ENCODE measurements at regions not wholly inside any gene's neighbourhood (a gene's known extent, or its start where the extent isn't known, plus 50 kb on each side); places are given as distances from the start of the nearest gene placed in this dataset.

DNA sequence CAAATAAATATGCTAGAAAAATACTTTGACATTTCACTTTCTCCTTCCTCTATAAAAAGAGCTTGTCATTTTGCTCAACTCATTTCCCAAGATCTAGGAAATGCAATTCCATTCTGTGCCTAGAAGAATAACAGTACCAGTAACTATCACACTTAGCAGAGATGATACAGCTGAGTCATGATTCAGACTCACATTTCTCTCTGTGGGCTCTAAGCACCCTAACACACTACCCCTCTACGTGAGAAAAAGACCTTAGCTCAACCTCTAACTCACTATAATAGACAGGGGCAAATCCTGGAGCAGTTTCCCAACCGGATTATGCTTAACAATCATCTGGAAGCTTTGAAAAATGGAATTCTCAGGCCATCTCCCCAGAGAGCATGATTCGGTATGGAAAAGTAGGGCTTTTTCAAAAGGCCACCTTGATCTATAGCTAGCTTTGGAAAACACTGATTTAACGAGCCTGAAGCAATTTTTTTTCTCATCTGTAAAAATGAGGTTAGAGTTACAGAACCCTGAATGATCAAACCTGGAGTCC, 1312.3 kb upstream of the PIK3C3 start:
- TF ChIP-seq Cebpa-rat (IDR thresholded peaks at IDR 0.05), result no peak
- Histone ChIP-seq H3K4me1 (no peaks in the 10 kb centered on the region), H3K27me3 (no peaks in the 10 kb centered on the region)

DNA sequence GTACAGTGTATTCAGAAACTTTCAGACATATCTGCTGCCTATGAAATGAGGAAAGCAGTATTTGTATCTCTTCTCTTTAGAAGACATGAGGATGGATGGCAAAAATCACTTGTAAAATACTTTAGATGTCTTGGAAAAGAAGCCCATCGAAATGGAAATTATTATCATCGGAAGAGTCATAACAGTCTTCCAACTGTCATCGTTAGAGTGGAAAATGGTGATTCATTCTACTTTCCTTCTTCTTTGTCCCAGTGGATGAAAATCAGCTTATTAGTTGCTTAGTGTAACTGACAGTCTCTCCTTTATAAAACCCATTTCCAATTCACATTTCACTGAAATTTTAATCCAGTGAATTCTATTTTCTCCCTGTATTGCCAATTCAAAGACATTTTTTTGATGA, 1323.7 kb upstream of the PIK3C3 start:
- Histone ChIP-seq H3K36me3 (no peaks in the 10 kb centered on the region), H3K4me2 (no peak overlapping the region), H3K27me3 (no peaks in the 10 kb centered on the region), H3K9ac (no peak overlapping the region), H3K27ac (no peak overlapping the region), H3K9me3 (peaks cover 7% of the 10 kb centered on the region), H3K4me3 (no peak overlapping the region), H4K20me1 (no peaks in the 10 kb centered on the region), H3K4me1 (no peaks in the 10 kb centered on the region)
- no peak for TF ChIP-seq Cebpa-rat (IDR thresholded peaks at IDR 0.05)

More for the DNA sequence above, 1312.3 kb upstream of the PIK3C3 start:
- H3K9me3 ChIP-seq, result no peaks in the 10 kb centered on the region
- H3K9ac ChIP-seq, result no peak overlapping the region
- no peaks in the 10 kb centered on the region for H4K20me1 ChIP-seq
- no peak overlapping the region for H3K27ac ChIP-seq
- H3K36me3 ChIP-seq, result no peaks in the 10 kb centered on the region
- no peak overlapping the region for H3K4me3 ChIP-seq
- H3K4me2 ChIP-seq, result no peak overlapping the region

GRCh38 chr18:40630496-40630895, 1324.5 kb upstream of the PIK3C3 start:
- TF ChIP-seq Cebpa-rat (IDR thresholded peaks at IDR 0.05), result no peak
- no peak overlapping the region for H3K27ac ChIP-seq
- H3K9me3 ChIP-seq, result peaks cover 7% of the 10 kb centered on the region
- no peaks in the 10 kb centered on the region for H3K27me3 ChIP-seq
- H3K4me3 ChIP-seq, result no peak overlapping the region
- H3K36me3 ChIP-seq, result no peaks in the 10 kb centered on the region
- H3K9ac ChIP-seq, result no peak overlapping the region
- no peak overlapping the region for H3K4me2 ChIP-seq
- H3K4me1 ChIP-seq, result peaks cover 6% of the 10 kb centered on the region
- no peaks in the 10 kb centered on the region for H4K20me1 ChIP-seq

GRCh38 chr18:40624959-40625358, 1330.1 kb upstream of the PIK3C3 start:
- no peak for TF ChIP-seq Cebpa-rat (IDR thresholded peaks at IDR 0.05)
- H3K27me3 ChIP-seq, result no peaks in the 10 kb centered on the region
- no peaks in the 10 kb centered on the region for H3K9me3 ChIP-seq
- H3K4me2 ChIP-seq, result peak overlapping the region; percentile 56
- no peak overlapping the region for H3K4me3 ChIP-seq
- no peak overlapping the region for H3K27ac ChIP-seq
- no peaks in the 10 kb centered on the region for H3K36me3 ChIP-seq
- H3K4me1 ChIP-seq, result peaks cover 16% of the 10 kb centered on the region
- H4K20me1 ChIP-seq, result no peaks in the 10 kb centered on the region
- no peak overlapping the region for H3K9ac ChIP-seq

DNA sequence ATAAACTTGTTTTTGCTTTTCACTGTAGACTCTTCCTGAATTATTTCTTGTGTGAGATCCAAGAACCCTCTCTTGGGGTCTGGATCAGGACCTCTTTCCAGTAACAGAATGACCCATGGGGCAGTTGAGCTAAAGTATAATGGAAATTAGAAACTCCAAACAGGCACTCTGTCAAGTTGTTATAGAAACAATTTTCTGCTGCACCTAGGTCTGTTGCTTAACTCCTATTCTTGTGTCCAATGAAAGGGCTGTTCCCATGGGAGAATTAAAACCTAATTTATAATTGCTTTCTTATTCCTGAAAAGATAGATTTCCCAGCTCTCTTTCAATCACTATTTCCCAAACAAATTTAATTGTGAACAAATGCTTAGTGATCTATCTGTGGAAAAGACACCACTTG, 1341.3 kb upstream of the PIK3C3 start:
- Histone ChIP-seq H4K20me1 (no peaks in the 10 kb centered on the region), H3K27ac (no peak overlapping the region), H3K9ac (no peak overlapping the region), H3K4me3 (no peak overlapping the region), H3K4me2 (no peak overlapping the region), H3K36me3 (no peaks in the 10 kb centered on the region), H3K27me3 (no peaks in the 10 kb centered on the region), H3K9me3 (no peaks in the 10 kb centered on the region), H3K4me1 (no peaks in the 10 kb centered on the region)
- TF ChIP-seq Cebpa-rat (IDR thresholded peaks at IDR 0.05), result no peak

GRCh38 chr18:40612356-40612755, 1342.7 kb upstream of the PIK3C3 start:
- H3K9me3 ChIP-seq, result no peaks in the 10 kb centered on the region
- TF ChIP-seq Cebpa-rat (IDR thresholded peaks at IDR 0.05), result no peak
- no peaks in the 10 kb centered on the region for H4K20me1 ChIP-seq
- no peaks in the 10 kb centered on the region for H3K4me1 ChIP-seq
- H3K27me3 ChIP-seq, result no peaks in the 10 kb centered on the region
- H3K9ac ChIP-seq, result no peak overlapping the region
- H3K36me3 ChIP-seq, result no peaks in the 10 kb centered on the region
- H3K4me2 ChIP-seq, result no peak overlapping the region
- no peak overlapping the region for H3K4me3 ChIP-seq
- no peak overlapping the region for H3K27ac ChIP-seq

DNA sequence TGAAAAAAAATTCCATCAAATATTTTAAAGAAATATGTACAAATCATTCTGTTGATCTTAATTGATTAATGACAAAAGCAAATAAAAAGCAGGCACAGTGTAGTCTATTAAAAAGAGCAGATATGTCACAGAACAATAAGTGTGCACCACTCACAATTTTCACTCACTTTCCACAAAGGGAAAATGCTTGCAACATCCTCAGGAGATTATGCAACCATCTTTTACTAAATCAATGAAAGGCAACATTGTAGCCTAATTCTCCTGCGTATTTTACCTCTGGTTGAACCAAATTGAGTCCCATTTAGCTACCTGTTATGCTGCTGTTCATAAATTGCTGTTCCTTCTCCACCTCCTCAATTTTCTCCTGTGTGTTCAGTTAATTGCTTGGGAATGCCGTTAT, 1346.8 kb upstream of the PIK3C3 start:
- no peak overlapping the region for H3K9ac ChIP-seq
- no peak overlapping the region for H3K4me3 ChIP-seq
- no peaks in the 10 kb centered on the region for H3K27me3 ChIP-seq
- no peaks in the 10 kb centered on the region for H3K36me3 ChIP-seq
- H4K20me1 ChIP-seq, result no peaks in the 10 kb centered on the region
- H3K4me2 ChIP-seq, result no peak overlapping the region
- H3K27ac ChIP-seq, result no peak overlapping the region
- no peak for TF ChIP-seq Cebpa-rat (IDR thresholded peaks at IDR 0.05)
- H3K4me1 ChIP-seq, result no peaks in the 10 kb centered on the region
- no peaks in the 10 kb centered on the region for H3K9me3 ChIP-seq

- Histone ChIP-seq H3K4me2 (no peak overlapping the region), H3K4me3 (no peak overlapping the region), H3K27me3 (no peaks in the 10 kb centered on the region), H3K4me1 (no peaks in the 10 kb centered on the region), H3K27ac (no peak overlapping the region), H3K9ac (no peak overlapping the region), H3K9me3 (no peaks in the 10 kb centered on the region), H4K20me1 (no peaks in the 10 kb centered on the region), H3K36me3 (no peaks in the 10 kb centered on the region)
- TF ChIP-seq Cebpa-rat (IDR thresholded peaks at IDR 0.05), result no peak
These were observed 1347.4 kb upstream of the PIK3C3 start for GRCh38 chr18:40607542-40608148.

DNA sequence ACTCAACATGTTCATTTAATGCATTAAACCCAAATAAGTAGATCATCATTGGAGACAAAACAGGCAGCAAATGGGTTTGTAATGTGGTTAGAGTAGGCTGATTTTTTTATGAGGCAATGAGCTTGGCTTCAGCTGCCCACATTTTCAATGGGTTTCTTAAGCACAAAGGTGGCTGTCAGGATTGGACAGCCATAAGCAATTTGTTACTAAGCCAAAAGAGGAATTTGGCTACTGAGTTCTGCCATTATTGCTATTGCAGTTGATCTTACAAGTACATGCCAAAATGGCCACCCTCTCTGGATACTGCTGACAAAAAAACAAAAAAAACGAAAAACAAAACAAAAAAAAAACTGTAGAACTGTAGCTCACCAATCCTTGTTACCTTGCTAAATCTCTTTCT, 1348.0 kb upstream of the PIK3C3 start:
- H3K36me3 ChIP-seq, result no peaks in the 10 kb centered on the region
- no peaks in the 10 kb centered on the region for H4K20me1 ChIP-seq
- H3K9ac ChIP-seq, result no peak overlapping the region
- H3K27ac ChIP-seq, result no peak overlapping the region
- H3K4me2 ChIP-seq, result no peak overlapping the region
- H3K4me1 ChIP-seq, result no peaks in the 10 kb centered on the region
- TF ChIP-seq Cebpa-rat (IDR thresholded peaks at IDR 0.05), result no peak
- H3K4me3 ChIP-seq, result no peak overlapping the region
- H3K9me3 ChIP-seq, result no peaks in the 10 kb centered on the region
- H3K27me3 ChIP-seq, result no peaks in the 10 kb centered on the region

DNA sequence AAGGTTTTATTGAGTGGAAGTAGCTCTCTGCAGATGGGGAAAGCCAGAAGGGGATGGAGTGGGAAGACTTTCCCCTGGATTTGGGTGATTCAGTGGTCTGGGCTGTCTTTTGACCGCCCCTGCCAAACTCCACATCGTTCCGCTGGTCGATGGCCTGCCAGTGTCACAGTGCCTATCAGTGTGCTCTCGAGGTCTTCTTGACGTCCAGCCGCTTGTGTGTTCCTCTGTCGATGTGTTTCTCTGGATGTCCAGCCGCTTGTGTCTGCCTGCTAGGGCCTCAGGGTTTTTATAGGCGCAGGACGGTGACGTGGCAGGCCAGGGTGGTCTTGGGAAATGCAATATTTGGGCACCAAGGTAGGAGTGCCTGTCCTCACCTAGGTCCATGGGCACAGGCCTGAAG, 1371.4 kb upstream of the PIK3C3 start:
- Histone ChIP-seq H3K4me3 (no peak overlapping the region), H3K4me1 (no peaks in the 10 kb centered on the region), H3K27ac (no peak overlapping the region), H3K9ac (no peak overlapping the region), H3K9me3 (no peaks in the 10 kb centered on the region), H3K27me3 (no peaks in the 10 kb centered on the region), H4K20me1 (no peaks in the 10 kb centered on the region), H3K36me3 (no peaks in the 10 kb centered on the region), H3K4me2 (no peak overlapping the region)
- TF ChIP-seq Cebpa-rat (IDR thresholded peaks at IDR 0.05), result no peak

GRCh38 chr18:40582105-40582504, 1372.9 kb upstream of the PIK3C3 start:
- Histone ChIP-seq H3K27me3 (no peaks in the 10 kb centered on the region), H3K4me2 (no peak overlapping the region), H3K9ac (no peak overlapping the region), H3K36me3 (no peaks in the 10 kb centered on the region), H3K9me3 (no peaks in the 10 kb centered on the region), H4K20me1 (no peaks in the 10 kb centered on the region), H3K4me3 (no peak overlapping the region), H3K4me1 (no peaks in the 10 kb centered on the region), H3K27ac (no peak overlapping the region)
- TF ChIP-seq Cebpa-rat (IDR thresholded peaks at IDR 0.05), result no peak
